NB4 (cell line): ENCODE measurements at regions not wholly inside any gene's neighbourhood (a gene's known extent, or its start where the extent isn't known, plus 50 kb on each side); places are given as distances from the start of the nearest gene placed in this dataset.

Experiments
- DNase-seq: peaks from one replicate; pipeline ENCODE4 v3.0.0; 2010; ENCODE audit warnings: low read depth
- H3K4me3 ChIP-seq: one replicate; pipeline ENCODE4 v1.5.1; 2011; ENCODE audit warnings: mild to moderate bottlenecking, low read depth, low read length, moderate library complexity
- MAX ChIP-seq: IDR thresholded peaks from 2 replicates; pipeline ENCODE4 v1.6.1; 2011; ENCODE audit warnings: low read depth, low read length
- MYC ChIP-seq: IDR thresholded peaks from 2 replicates; pipeline ENCODE4 v1.6.1; 2011; ENCODE audit warnings: low read depth, low read length
- POLR2A ChIP-seq: IDR thresholded peaks from 2 replicates; pipeline ENCODE4 v1.6.1; 2011; ENCODE audit warnings: mild to moderate bottlenecking; ENCODE audit not compliant: insufficient read length; ENCODE audit errors: extremely low read depth
- TF ChIP-seq, protein P1 (sequence below): IDR thresholded peaks from one replicate; pipeline ENCODE4 v1.5.1; 2012; ENCODE audit warnings: low read depth, low read length

- no peak for TF ChIP-seq POLR2A
- TF ChIP-seq, protein P1, sequence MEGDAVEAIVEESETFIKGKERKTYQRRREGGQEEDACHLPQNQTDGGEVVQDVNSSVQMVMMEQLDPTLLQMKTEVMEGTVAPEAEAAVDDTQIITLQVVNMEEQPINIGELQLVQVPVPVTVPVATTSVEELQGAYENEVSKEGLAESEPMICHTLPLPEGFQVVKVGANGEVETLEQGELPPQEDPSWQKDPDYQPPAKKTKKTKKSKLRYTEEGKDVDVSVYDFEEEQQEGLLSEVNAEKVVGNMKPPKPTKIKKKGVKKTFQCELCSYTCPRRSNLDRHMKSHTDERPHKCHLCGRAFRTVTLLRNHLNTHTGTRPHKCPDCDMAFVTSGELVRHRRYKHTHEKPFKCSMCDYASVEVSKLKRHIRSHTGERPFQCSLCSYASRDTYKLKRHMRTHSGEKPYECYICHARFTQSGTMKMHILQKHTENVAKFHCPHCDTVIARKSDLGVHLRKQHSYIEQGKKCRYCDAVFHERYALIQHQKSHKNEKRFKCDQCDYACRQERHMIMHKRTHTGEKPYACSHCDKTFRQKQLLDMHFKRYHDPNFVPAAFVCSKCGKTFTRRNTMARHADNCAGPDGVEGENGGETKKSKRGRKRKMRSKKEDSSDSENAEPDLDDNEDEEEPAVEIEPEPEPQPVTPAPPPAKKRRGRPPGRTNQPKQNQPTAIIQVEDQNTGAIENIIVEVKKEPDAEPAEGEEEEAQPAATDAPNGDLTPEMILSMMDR: no peak
- TF ChIP-seq MAX: no peak
- TF ChIP-seq MYC: no peak
- DNase-seq: no peak
- H3K4me3 ChIP-seq: no peak overlapping the region
Observed at GRCh38 chr1:212529211-212529741, 79.3 kb upstream of the ATF3 start.

- DNase-seq: no peak
- no peak overlapping the region for H3K4me3 ChIP-seq
- TF ChIP-seq POLR2A (no peak), MYC (no peak), MAX (no peak)
- TF ChIP-seq, protein P1: no peak
Observed at GRCh38 chr1:212531267-212531666, 77.3 kb upstream of the ATF3 start.

DNA sequence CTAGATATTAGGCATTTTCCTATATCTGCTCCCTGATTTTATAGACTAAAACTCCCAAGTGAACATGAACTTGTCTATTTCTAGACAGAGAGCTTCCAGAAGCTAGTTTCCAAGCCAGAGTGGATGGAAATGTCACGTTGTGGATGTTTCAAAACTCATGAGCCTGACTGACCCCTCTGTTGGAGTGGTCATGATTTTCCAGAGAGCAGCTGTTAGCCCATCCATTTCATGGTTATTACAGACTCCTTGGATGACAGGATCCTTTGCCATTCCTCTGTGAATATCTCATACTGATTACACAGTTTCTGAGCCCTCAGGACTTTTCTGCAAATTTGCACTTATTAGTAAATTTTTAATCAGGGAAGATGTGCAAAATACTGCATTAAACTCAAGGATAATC is 76.8 kb upstream of the ATF3 start:
- no peak overlapping the region for H3K4me3 ChIP-seq
- TF ChIP-seq POLR2A (no peak), MAX (no peak), MYC (no peak)
- TF ChIP-seq, protein P1: no peak
- no peak for DNase-seq

DNA sequence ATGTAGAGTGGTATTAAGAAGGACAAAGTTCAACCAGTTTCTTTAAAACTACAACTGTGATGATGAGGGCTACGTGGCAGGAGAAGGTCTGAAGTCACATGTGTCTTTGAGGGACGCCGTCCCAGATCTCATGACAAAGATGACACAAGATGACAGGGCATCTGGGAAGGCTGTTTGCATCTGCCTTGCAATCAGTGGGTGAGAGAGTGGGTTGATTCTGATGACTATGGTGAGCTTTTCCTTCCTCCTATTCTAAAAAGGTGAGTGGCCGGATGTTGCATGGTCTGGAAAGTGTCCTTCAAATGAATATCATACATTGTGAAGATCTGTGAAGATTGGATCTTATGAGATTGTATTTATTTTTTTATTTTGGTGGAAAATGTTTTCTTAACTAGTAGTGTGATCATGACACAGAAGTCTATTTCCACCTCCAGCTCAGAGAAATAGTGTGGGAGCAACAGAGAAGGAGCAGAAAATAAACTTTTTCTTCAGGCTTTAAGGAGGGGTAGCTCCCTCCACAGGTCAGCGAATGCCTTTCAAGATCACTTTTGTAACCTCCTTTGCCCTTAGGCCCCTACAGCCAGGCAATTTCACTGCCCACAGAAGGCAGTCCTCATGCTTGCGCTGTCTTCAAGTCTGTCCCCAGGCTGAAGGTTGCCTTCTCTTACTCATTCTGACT is 76.0 kb upstream of the ATF3 start:
- no peak overlapping the region for H3K4me3 ChIP-seq
- TF ChIP-seq, protein P1: no peak
- no peak for TF ChIP-seq MYC
- TF ChIP-seq POLR2A: no peak
- no peak for TF ChIP-seq MAX
- DNase-seq: no peak

- TF ChIP-seq POLR2A (no peak), MYC (no peak), MAX (no peak)
- TF ChIP-seq, protein P1: no peak
- no peak for DNase-seq
- no peak overlapping the region for H3K4me3 ChIP-seq
Observed at GRCh38 chr1:212533148-212533517, 75.4 kb upstream of the ATF3 start.
